Pulmonary artery endothelial cell (primary cell): ENCODE measurements at regions not wholly inside any gene's neighbourhood (a gene's known extent, or its start where the extent isn't known, plus 50 kb on each side); places are given as distances from the start of the nearest gene placed in this dataset.

Experiments used
- DNase-seq: peaks from one replicate; pipeline ENCODE4 v3.0.0-alpha.2; 2011; ENCODE audit warnings: low read depth, low spot score

GRCh38 chr2:7704296-7704865 is 787.2 kb downstream of the RNF144A start:
- DNase-seq: no peak

GRCh38 chr2:7706791-7707190 is 789.6 kb downstream of the RNF144A start:
- no peak for DNase-seq

GRCh38 chr2:7707723-7708122 is 790.5 kb downstream of the RNF144A start:
- DNase-seq: no peak

- no peak for DNase-seq
Observed at GRCh38 chr2:7709907-7710306, 792.7 kb downstream of the RNF144A start.

GRCh38 chr2:7711167-7711566 is 794.0 kb downstream of the RNF144A start:
- no peak for DNase-seq

GRCh38 chr2:7719876-7720275 is 802.7 kb downstream of the RNF144A start:
- DNase-seq: no peak

- no peak for DNase-seq
Observed at GRCh38 chr2:7721413-7721995, 804.3 kb downstream of the RNF144A start.

- no peak for DNase-seq
Observed at GRCh38 chr2:7722212-7722910, 805.1 kb downstream of the RNF144A start.

GRCh38 chr2:7724336-7724735 is 807.1 kb downstream of the RNF144A start:
- no peak for DNase-seq

- DNase-seq: no peak
Observed at GRCh38 chr2:7725171-7725849, 808.1 kb downstream of the RNF144A start.

GRCh38 chr2:7725850-7726242 is 808.6 kb downstream of the RNF144A start:
- DNase-seq: no peak

- DNase-seq: no peak
Observed at GRCh38 chr2:7726989-7727388, 809.8 kb downstream of the RNF144A start.

GRCh38 chr2:7728388-7728787 is 811.2 kb downstream of the RNF144A start:
- no peak for DNase-seq

- DNase-seq: no peak
Observed at GRCh38 chr2:7730449-7730848, 813.2 kb downstream of the RNF144A start.

- no peak for DNase-seq
Observed at GRCh38 chr2:7730990-7731389, 813.8 kb downstream of the RNF144A start.

- no peak for DNase-seq
Observed at GRCh38 chr2:7732497-7732896, 815.3 kb downstream of the RNF144A start.

- DNase-seq: no peak
Observed at GRCh38 chr2:7736646-7737305, 819.6 kb downstream of the RNF144A start.

GRCh38 chr2:7738596-7738995 is 821.4 kb downstream of the RNF144A start:
- DNase-seq: no peak

GRCh38 chr2:7740114-7740513 is 822.9 kb downstream of the RNF144A start:
- DNase-seq: no peak

- no peak for DNase-seq
Observed at GRCh38 chr2:7742301-7742700, 825.1 kb downstream of the RNF144A start.

GRCh38 chr2:7744827-7745226 is 827.6 kb downstream of the RNF144A start:
- DNase-seq: no peak

- no peak for DNase-seq
Observed at GRCh38 chr2:7745369-7745768, 828.2 kb downstream of the RNF144A start.
